ACC112 (cell line): ENCODE measurements at regions not wholly inside any gene's neighbourhood (a gene's known extent, or its start where the extent isn't known, plus 50 kb on each side); places are given as distances from the start of the nearest gene placed in this dataset.
A peak's percentile ranks its signal among the peaks of the same experiment; 100 is the strongest.
"Not testable (repeated sequence)": the region's sequence is repeated elsewhere in the genome, so short reads cannot be mapped to it uniquely, and the experiment has no call there.

ENCODE experiments used
- H2AFZ ChIP-seq: fragments of 200-600 bp; sonication (generic); one replicate; pipeline ENCODE4 v1.6.0; 2017; ENCODE audit warnings: antibody characterized with exemption, low read length; ENCODE audit not compliant: unreplicated experiment
- H3K27ac ChIP-seq: fragments of 200-600 bp; sonication (generic); 2 replicates; pipeline ENCODE4 v1.5.1; 2014; ENCODE audit warnings: low read depth, mild to moderate bottlenecking, antibody characterized with exemption, low read length, moderate library complexity
- H3K27me3 ChIP-seq: fragments of 200-600 bp; sonication (generic); 2 replicates; pipeline ENCODE4 v1.6.1; 2014; ENCODE audit warnings: mild to moderate bottlenecking, antibody characterized with exemption, low read length, moderate library complexity, mixed read lengths; ENCODE audit not compliant: insufficient read depth
- H3K36me3 ChIP-seq: fragments of 200-600 bp; sonication (generic); 2 replicates; pipeline ENCODE4 v1.6.1; 2016; ENCODE audit warnings: mild to moderate bottlenecking, antibody characterized with exemption, low read length, moderate library complexity, mixed read lengths; ENCODE audit not compliant: insufficient read depth
- H3K4me1 ChIP-seq: fragments of 200-600 bp; sonication (generic); one replicate; pipeline ENCODE4 v1.6.1; 2016; ENCODE audit warnings: low read length, mixed read lengths; ENCODE audit not compliant: insufficient read depth, unreplicated experiment, control insufficient read depth
- H3K4me3 ChIP-seq: fragments of 200-600 bp; sonication (generic); 2 replicates; pipeline ENCODE4 v1.5.1; 2014; ENCODE audit warnings: mild to moderate bottlenecking, low read depth, low read length
- H3K79me2 ChIP-seq: fragments of 200-600 bp; sonication (generic); one replicate; pipeline ENCODE4 v1.6.0; 2016; ENCODE audit warnings: low read length; ENCODE audit not compliant: control insufficient read depth, unreplicated experiment, insufficient read depth

- not testable (repeated sequence) for H3K4me1 ChIP-seq, H3K36me3 ChIP-seq, H2AFZ ChIP-seq, H3K27ac ChIP-seq, H3K27me3 ChIP-seq, H3K4me3 ChIP-seq, H3K79me2 ChIP-seq
Observed at GRCh38 chr7:29673635-29674034, 110.0 kb downstream of the PRR15 start.

GRCh38 chr7:29674626-29675025, 111.0 kb downstream of the PRR15 start:
- not testable (repeated sequence) for H3K36me3 ChIP-seq, H3K4me1 ChIP-seq, H3K79me2 ChIP-seq, H2AFZ ChIP-seq, H3K4me3 ChIP-seq, H3K27ac ChIP-seq, H3K27me3 ChIP-seq

- not testable (repeated sequence) for H2AFZ ChIP-seq, H3K4me1 ChIP-seq, H3K27ac ChIP-seq, H3K27me3 ChIP-seq, H3K79me2 ChIP-seq, H3K36me3 ChIP-seq, H3K4me3 ChIP-seq
Observed at GRCh38 chr7:29677254-29677653, 113.6 kb downstream of the PRR15 start.

- H3K4me1 ChIP-seq, H2AFZ ChIP-seq, H3K4me3 ChIP-seq, H3K27me3 ChIP-seq, H3K27ac ChIP-seq, H3K36me3 ChIP-seq, H3K79me2 ChIP-seq: not testable (repeated sequence)
Observed at GRCh38 chr7:29679963-29680362, 116.3 kb downstream of the PRR15 start.

GRCh38 chr7:29680601-29681000, 117.0 kb downstream of the PRR15 start:
- H3K4me1 ChIP-seq, H3K27me3 ChIP-seq, H3K4me3 ChIP-seq, H3K27ac ChIP-seq, H2AFZ ChIP-seq, H3K79me2 ChIP-seq, H3K36me3 ChIP-seq: not testable (repeated sequence)

- Histone ChIP-seq H2AFZ (peak overlapping the region; percentile 75), H3K4me3 (peak overlapping the region; percentile 92)
- not testable (repeated sequence) for H3K27me3 ChIP-seq, H3K4me1 ChIP-seq, H3K36me3 ChIP-seq, H3K79me2 ChIP-seq, H3K27ac ChIP-seq
Observed at GRCh38 chr7:29684151-29684786, 120.6 kb downstream of the PRR15 start.

GRCh38 chr7:29684787-29685650, 121.3 kb upstream of the WIPF3 start:
- Histone ChIP-seq H2AFZ (peak overlapping the region; percentile 75), H3K4me1 (no peaks in the 10 kb centered on the region), H3K4me3 (peak overlapping the region; percentile 92), H3K79me2 (peaks cover 7% of the 10 kb centered on the region), H3K27ac (peak overlapping the region; percentile 75), H3K36me3 (no peaks in the 10 kb centered on the region), H3K27me3 (no peaks in the 10 kb centered on the region)

- peak overlapping the region; percentile 92 for H3K4me3 ChIP-seq
- not testable (repeated sequence) for H3K36me3 ChIP-seq, H2AFZ ChIP-seq, H3K4me1 ChIP-seq, H3K79me2 ChIP-seq, H3K27me3 ChIP-seq
- peak overlapping the region; percentile 75; the same call in 1 of the 2 replicates for H3K27ac ChIP-seq
Observed at GRCh38 chr7:29685651-29686271, 120.5 kb upstream of the WIPF3 start.

- H2AFZ ChIP-seq, H3K36me3 ChIP-seq, H3K4me1 ChIP-seq, H3K79me2 ChIP-seq, H3K27me3 ChIP-seq, H3K4me3 ChIP-seq, H3K27ac ChIP-seq: not testable (repeated sequence)
Observed at GRCh38 chr7:29690510-29690909, 115.8 kb upstream of the WIPF3 start.

- not testable (repeated sequence) for H2AFZ ChIP-seq, H3K4me3 ChIP-seq, H3K27me3 ChIP-seq, H3K79me2 ChIP-seq, H3K4me1 ChIP-seq, H3K27ac ChIP-seq, H3K36me3 ChIP-seq
Observed at GRCh38 chr7:29696402-29696801, 109.9 kb upstream of the WIPF3 start.

GRCh38 chr7:29699723-29700122, 106.6 kb upstream of the WIPF3 start:
- not testable (repeated sequence) for H3K27me3 ChIP-seq, H3K4me1 ChIP-seq, H2AFZ ChIP-seq, H3K79me2 ChIP-seq, H3K4me3 ChIP-seq, H3K36me3 ChIP-seq, H3K27ac ChIP-seq
